Parathyroid adenoma (tissue), 2 donors: ENCODE measurements at regions not wholly inside any gene's neighbourhood (a gene's known extent, or its start where the extent isn't known, plus 50 kb on each side); places are given as distances from the start of the nearest gene placed in this dataset.

Source experiments
- H2AFZ ChIP-seq: fragments of 300-600 bp; sonication (generic); one replicate; pipeline ENCODE4 v1.7.0; 2017; ENCODE audit warnings: antibody characterized with exemption, mild to moderate bottlenecking
- H3K27ac ChIP-seq: fragments of 300-600 bp; sonication (generic); one replicate; pipeline ENCODE4 v1.7.0; 2017
- H3K27me3 ChIP-seq: fragments of 300-600 bp; sonication (generic); one replicate; pipeline ENCODE4 v1.7.0; 2017; ENCODE audit warnings: low read length; ENCODE audit not compliant: control insufficient read depth, insufficient read depth
- H3K36me3 ChIP-seq: fragments of 300-600 bp; sonication (generic); one replicate; pipeline ENCODE4 v1.7.0; 2017; ENCODE audit warnings: low read length; ENCODE audit not compliant: control insufficient read depth, insufficient read depth
- H3K4me1 ChIP-seq: fragments of 300-600 bp; sonication (generic); one replicate; pipeline ENCODE4 v1.7.0; 2017; ENCODE audit warnings: control low read depth
- H3K4me2 ChIP-seq: fragments of 300-600 bp; sonication (generic); one replicate; pipeline ENCODE4 v1.7.0; 2017; ENCODE audit warnings: low read length
- H3K4me3 ChIP-seq: fragments of 300-600 bp; sonication (generic); one replicate; pipeline ENCODE4 v1.7.0; 2017; ENCODE audit warnings: low read depth, low read length
- H3K79me2 ChIP-seq: fragments of 300-600 bp; sonication (generic); one replicate; pipeline ENCODE4 v1.7.0; 2017; ENCODE audit warnings: control low read depth
- H3K9ac ChIP-seq: fragments of 300-600 bp; sonication (generic); one replicate; pipeline ENCODE4 v1.7.0; 2017; ENCODE audit warnings: mild to moderate bottlenecking
- H3K9me3 ChIP-seq: fragments of 300-600 bp; sonication (generic); one replicate; pipeline ENCODE4 v1.7.0; 2017; ENCODE audit warnings: low read length; ENCODE audit not compliant: control insufficient read depth
- CTCF ChIP-seq: fragments of 300-600 bp; sonication (generic); IDR thresholded peaks from one replicate; pipeline ENCODE4 v1.7.0; 2017; ENCODE audit warnings: antibody characterized with exemption, mild to moderate bottlenecking
- donor health status: primary hyperparathyroidism.

DNA sequence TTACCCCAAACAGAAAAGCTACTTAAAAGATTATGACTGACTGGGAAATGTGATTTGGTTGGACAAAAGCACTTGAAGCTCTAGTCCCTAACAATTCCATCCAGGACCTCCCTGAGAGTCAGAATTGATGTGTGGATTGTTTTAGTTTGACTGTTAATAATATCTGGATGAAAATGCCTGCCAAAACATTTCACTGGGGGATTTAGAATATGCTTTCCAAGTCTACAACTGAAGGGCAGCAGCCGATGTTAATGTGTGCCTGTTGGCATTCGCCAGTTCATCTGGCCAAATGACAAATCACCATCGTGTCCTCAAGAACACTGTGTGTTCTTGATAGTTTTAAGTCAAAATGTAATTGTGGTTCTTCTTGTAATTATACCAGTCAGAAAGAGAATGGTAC lies 76.0 kb upstream of the TSC22D1 start:
- peaks cover 6% of the 10 kb centered on the region for H3K4me1 ChIP-seq
- no peak overlapping the region for H3K9ac ChIP-seq
- no peaks in the 10 kb centered on the region for H3K36me3 ChIP-seq
- H3K4me2 ChIP-seq = no peak overlapping the region
- no peak overlapping the region for H3K27ac ChIP-seq
- H3K79me2 ChIP-seq = no peaks in the 10 kb centered on the region
- TF ChIP-seq CTCF = no peak
- no peak overlapping the region for H2AFZ ChIP-seq
- no peak overlapping the region for H3K4me3 ChIP-seq
- H3K27me3 ChIP-seq = no peaks in the 10 kb centered on the region
- H3K9me3 ChIP-seq = no peaks in the 10 kb centered on the region

GRCh38 chr13:44651724-44652123 lies 75.6 kb upstream of the TSC22D1 start:
- no peak for TF ChIP-seq CTCF
- Histone ChIP-seq H3K27ac (no peak overlapping the region), H3K9ac (no peak overlapping the region), H3K4me1 (peaks cover 6% of the 10 kb centered on the region), H3K4me3 (no peak overlapping the region), H2AFZ (no peak overlapping the region), H3K79me2 (no peaks in the 10 kb centered on the region), H3K4me2 (no peak overlapping the region), H3K9me3 (no peaks in the 10 kb centered on the region), H3K27me3 (no peaks in the 10 kb centered on the region), H3K36me3 (no peaks in the 10 kb centered on the region)

GRCh38 chr13:44651209-44651608 lies 75.1 kb upstream of the TSC22D1 start:
- Histone ChIP-seq H3K4me1 (peaks cover 6% of the 10 kb centered on the region), H3K9ac (no peak overlapping the region)
- no peak for TF ChIP-seq CTCF

DNA sequence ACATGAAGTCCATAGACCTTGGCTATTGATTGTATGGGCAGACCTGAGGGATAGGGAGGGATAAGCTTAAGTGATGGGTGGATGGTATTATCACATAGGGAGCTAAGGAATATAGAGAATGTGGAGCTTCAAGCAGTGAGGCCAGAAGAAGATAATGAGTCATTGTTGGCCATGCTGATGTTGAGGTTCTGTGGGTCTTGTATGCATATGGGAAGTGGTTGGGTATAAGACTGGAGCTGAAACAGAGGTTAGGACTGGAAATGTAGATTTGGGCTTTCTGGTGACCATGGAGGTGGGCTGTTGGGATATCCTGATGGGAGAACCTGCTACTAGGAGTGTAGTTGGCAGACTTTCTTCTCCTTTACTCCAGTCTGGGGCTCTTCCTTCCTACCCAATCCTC lies 73.7 kb upstream of the TSC22D1 start:
- Histone ChIP-seq H3K27me3 (no peaks in the 10 kb centered on the region), H3K4me1 (peaks cover 6% of the 10 kb centered on the region), H2AFZ (no peak overlapping the region), H3K27ac (no peak overlapping the region), H3K9ac (no peak overlapping the region), H3K4me3 (no peak overlapping the region), H3K79me2 (no peaks in the 10 kb centered on the region), H3K36me3 (no peaks in the 10 kb centered on the region), H3K4me2 (no peak overlapping the region), H3K9me3 (no peaks in the 10 kb centered on the region)
- no peak for TF ChIP-seq CTCF

More at GRCh38 chr13:44651209-44651608, 75.1 kb upstream of the TSC22D1 start:
- Histone ChIP-seq H3K36me3 (no peaks in the 10 kb centered on the region), H3K4me2 (no peak overlapping the region), H3K4me3 (no peak overlapping the region), H2AFZ (no peak overlapping the region), H3K27ac (no peak overlapping the region), H3K79me2 (no peaks in the 10 kb centered on the region), H3K27me3 (no peaks in the 10 kb centered on the region), H3K9me3 (no peaks in the 10 kb centered on the region)

DNA sequence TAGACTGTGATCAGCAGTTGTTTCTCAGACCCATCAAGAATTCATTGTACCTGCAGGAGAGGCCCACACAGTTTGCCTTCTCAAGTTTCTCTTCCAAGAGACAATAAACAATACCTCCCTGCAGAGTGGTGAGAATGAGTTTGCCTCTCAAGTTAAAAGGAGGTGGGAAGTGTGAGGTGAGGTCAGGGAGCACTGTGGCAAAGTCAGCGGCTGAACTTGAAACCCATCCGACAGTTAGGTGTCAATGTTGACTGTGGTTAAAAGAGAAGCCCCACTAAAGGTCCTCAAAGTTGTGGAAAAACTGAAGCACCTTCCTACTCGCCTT lies 72.9 kb upstream of the TSC22D1 start:
- Histone ChIP-seq H3K79me2 (no peaks in the 10 kb centered on the region), H3K27me3 (no peaks in the 10 kb centered on the region), H3K9ac (no peak overlapping the region), H3K4me3 (no peak overlapping the region), H3K27ac (no peak overlapping the region), H3K9me3 (no peaks in the 10 kb centered on the region), H3K36me3 (no peaks in the 10 kb centered on the region), H3K4me1 (peaks cover 6% of the 10 kb centered on the region), H2AFZ (no peak overlapping the region), H3K4me2 (peak overlapping the region; percentile 37)
- TF ChIP-seq CTCF = no peak
